Neural cell (in vitro differentiated cells): ENCODE measurements at regions not wholly inside any gene's neighbourhood (a gene's known extent, or its start where the extent isn't known, plus 50 kb on each side); places are given as distances from the start of the nearest gene placed in this dataset.

Source experiments
- H2AFZ ChIP-seq: fragments of 200-600, 300-800 bp; sonication (generic), shearing (Covaris generic); 2 replicates; pipeline ENCODE4 v1.6.0; 2014; ENCODE audit warnings: low read depth, mild to moderate bottlenecking, antibody characterized with exemption, low read length, moderate library complexity
- H3F3A ChIP-seq: fragments of 200-600 bp; shearing (Covaris generic); 2 replicates; pipeline ENCODE4 v1.6.1; 2016; ENCODE audit warnings: mild to moderate bottlenecking, moderate library complexity, mixed read lengths, antibody characterized with exemption, low read length; ENCODE audit not compliant: insufficient read depth, poor library complexity, severe bottlenecking
- H3K27ac ChIP-seq: fragments of 200-600, 300-800 bp; sonication (generic), shearing (Covaris generic); 2 replicates; pipeline ENCODE4 v1.5.1; 2014; ENCODE audit warnings: mild to moderate bottlenecking, low read length, moderate library complexity
- H3K27me3 ChIP-seq: fragments of 300-800, 200-600 bp; sonication (generic), shearing (Covaris generic); 2 replicates; pipeline ENCODE4 v1.6.0; 2014; ENCODE audit warnings: mild to moderate bottlenecking, low read depth, low read length, moderate library complexity; ENCODE audit not compliant: insufficient read depth
- H3K36me3 ChIP-seq: fragments of 300-800, 200-600 bp; sonication (generic), shearing (Covaris generic); 2 replicates; pipeline ENCODE4 v1.5.1; 2014; ENCODE audit warnings: mild to moderate bottlenecking, antibody characterized with exemption, low read length, moderate library complexity; ENCODE audit not compliant: insufficient read depth
- H3K4me2 ChIP-seq: fragments of 300-800, 200-600 bp; sonication (generic), shearing (Covaris generic); 2 replicates; pipeline ENCODE4 v1.6.0; 2014; ENCODE audit warnings: mild to moderate bottlenecking, low read length
- H3K4me3 ChIP-seq: fragments of 300-800, 200-600 bp; sonication (generic), shearing (Covaris generic); 2 replicates; pipeline ENCODE4 v1.5.1; 2014; ENCODE audit warnings: mild to moderate bottlenecking, low read length, moderate library complexity
- H3K79me2 ChIP-seq: fragments of 200-600 bp; shearing (Covaris generic); replicated peaks from 2 replicates; pipeline ENCODE4 v1.6.0; 2014; ENCODE audit warnings: mild to moderate bottlenecking, low read length, moderate library complexity; ENCODE audit not compliant: insufficient read depth
- H3K9ac ChIP-seq: fragments of 300-800, 200-600 bp; sonication (generic), shearing (Covaris generic); 2 replicates; pipeline ENCODE4 v1.6.1; 2016; ENCODE audit warnings: mild to moderate bottlenecking, low read length, mixed read lengths
- H3K9me2 ChIP-seq: fragments of 200-600 bp; shearing (Covaris generic); 2 replicates; pipeline ENCODE4 v1.6.1; 2016; ENCODE audit warnings: mild to moderate bottlenecking, low read length, mixed read lengths; ENCODE audit not compliant: insufficient read depth
- H3K9me3 ChIP-seq: fragments of 200-600, 300-800 bp; sonication (generic), shearing (Covaris generic); 2 replicates; pipeline ENCODE4 v1.6.1; 2016; ENCODE audit warnings: mild to moderate bottlenecking, mixed run types, low read length, moderate library complexity, mixed read lengths
- H4K20me1 ChIP-seq: fragments of 200-600 bp; shearing (Covaris generic); 2 replicates; pipeline ENCODE4 v1.6.1; 2016; ENCODE audit warnings: mild to moderate bottlenecking, mixed run types; ENCODE audit not compliant: insufficient read depth
- CTCF ChIP-seq: fragments of 450-650 bp; IDR thresholded peaks from 2 replicates; pipeline ENCODE4 v1.5.1; 2014; ENCODE audit warnings: antibody characterized with exemption, mild to moderate bottlenecking, moderate library complexity; ENCODE audit not compliant: poor library complexity, severe bottlenecking
- EP300 ChIP-seq: fragments of 450-650 bp; conservative IDR thresholded peaks from 2 replicates; pipeline ENCODE4 v1.6.1; 2014; ENCODE audit warnings: antibody characterized with exemption, mild to moderate bottlenecking, moderate library complexity; ENCODE audit not compliant: poor library complexity, severe bottlenecking
- EZH2 ChIP-seq: fragments of 200-600, 300-800 bp; shearing (Covaris generic), sonication (generic); IDR thresholded peaks from 2 replicates; pipeline ENCODE4 v1.6.1; 2014; ENCODE audit warnings: antibody characterized with exemption, low read length, borderline replicate concordance, mild to moderate bottlenecking; ENCODE audit not compliant: insufficient read depth, poor library complexity, severe bottlenecking
- MXI1 ChIP-seq: fragments of 450-650 bp; conservative IDR thresholded peaks from 2 replicates; pipeline ENCODE4 v1.6.1; 2014; ENCODE audit warnings: antibody characterized with exemption, mild to moderate bottlenecking; ENCODE audit not compliant: poor library complexity, severe bottlenecking
- POLR2AphosphoS5 ChIP-seq: IDR thresholded peaks from 2 replicates; pipeline ENCODE4 v1.6.1; 2012
- RAD21 ChIP-seq: fragments of 450-650 bp; conservative IDR thresholded peaks from 2 replicates; pipeline ENCODE4 v1.6.1; 2014; ENCODE audit warnings: antibody characterized with exemption, mild to moderate bottlenecking, moderate library complexity
- REST ChIP-seq: IDR thresholded peaks from 2 replicates; pipeline ENCODE4 v1.6.1; 2012; ENCODE audit warnings: borderline replicate concordance
- SMC3 ChIP-seq: fragments of 450-650 bp; conservative IDR thresholded peaks from 2 replicates; pipeline ENCODE4 v1.6.1; 2014; ENCODE audit warnings: antibody characterized with exemption, mild to moderate bottlenecking, moderate library complexity; ENCODE audit not compliant: poor library complexity
- TAF1 ChIP-seq: IDR thresholded peaks from 2 replicates; pipeline ENCODE4 v1.6.1; 2012; ENCODE audit warnings: low read depth

DNA sequence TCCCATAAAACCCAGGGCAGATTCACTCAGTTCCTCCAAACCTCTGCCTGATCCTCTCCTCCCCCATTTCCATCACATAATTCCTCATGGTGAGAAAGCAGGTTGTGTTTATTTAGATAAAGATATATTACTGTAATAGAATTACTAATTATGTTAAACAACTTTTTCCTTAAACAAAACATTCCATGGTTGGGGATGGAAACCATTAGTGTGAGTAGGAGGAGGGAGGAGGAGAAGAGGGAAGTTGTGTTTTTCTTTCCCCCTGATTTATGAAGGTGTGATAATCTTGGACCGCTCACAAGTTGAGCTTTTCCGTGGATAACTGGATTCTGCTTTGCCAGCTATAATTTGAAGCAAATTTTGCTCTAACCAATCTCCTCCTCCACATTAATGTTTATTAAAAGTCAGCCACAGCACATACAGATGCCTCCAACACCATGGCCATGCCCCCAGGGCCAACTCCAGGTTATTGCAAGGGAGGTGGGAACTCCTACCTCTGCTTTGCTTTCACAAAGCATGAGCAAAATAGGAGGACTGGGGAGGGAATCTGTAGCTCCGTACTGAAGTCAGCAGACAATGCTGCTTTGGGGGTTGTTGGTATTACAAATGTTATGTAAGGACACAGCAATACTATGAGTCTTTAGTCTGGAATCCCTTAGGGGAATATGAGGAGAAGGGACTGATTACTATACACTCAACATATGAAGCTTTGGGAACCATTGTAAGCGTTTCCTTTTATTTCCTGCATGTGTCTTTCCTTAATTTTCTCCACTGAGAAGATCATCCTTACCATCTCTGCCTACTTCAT lies 542.0 kb downstream of the DHX35 start:
- Histone ChIP-seq H3K9ac (no peak overlapping the region), H3K9me3 (no peaks in the 10 kb centered on the region), H3K27ac (no peak overlapping the region), H3K4me2 (no peak overlapping the region), H3K36me3 (no peaks in the 10 kb centered on the region), H3K4me3 (no peak overlapping the region), H3K27me3 (no peaks in the 10 kb centered on the region), H3K9me2 (no peaks in the 10 kb centered on the region), H3F3A (no peaks in the 10 kb centered on the region), H2AFZ (no peak overlapping the region), H4K20me1 (no peaks in the 10 kb centered on the region), H3K79me2 (no peaks in the 10 kb centered on the region)
- no peak for TF ChIP-seq SMC3
- TF ChIP-seq EZH2, result no peak
- no peak for TF ChIP-seq POLR2AphosphoS5
- TF ChIP-seq CTCF, result no peak
- no peak for TF ChIP-seq REST
- TF ChIP-seq MXI1, result no peak
- no peak for TF ChIP-seq RAD21
- TF ChIP-seq TAF1, result no peak
- TF ChIP-seq EP300, result no peak

DNA sequence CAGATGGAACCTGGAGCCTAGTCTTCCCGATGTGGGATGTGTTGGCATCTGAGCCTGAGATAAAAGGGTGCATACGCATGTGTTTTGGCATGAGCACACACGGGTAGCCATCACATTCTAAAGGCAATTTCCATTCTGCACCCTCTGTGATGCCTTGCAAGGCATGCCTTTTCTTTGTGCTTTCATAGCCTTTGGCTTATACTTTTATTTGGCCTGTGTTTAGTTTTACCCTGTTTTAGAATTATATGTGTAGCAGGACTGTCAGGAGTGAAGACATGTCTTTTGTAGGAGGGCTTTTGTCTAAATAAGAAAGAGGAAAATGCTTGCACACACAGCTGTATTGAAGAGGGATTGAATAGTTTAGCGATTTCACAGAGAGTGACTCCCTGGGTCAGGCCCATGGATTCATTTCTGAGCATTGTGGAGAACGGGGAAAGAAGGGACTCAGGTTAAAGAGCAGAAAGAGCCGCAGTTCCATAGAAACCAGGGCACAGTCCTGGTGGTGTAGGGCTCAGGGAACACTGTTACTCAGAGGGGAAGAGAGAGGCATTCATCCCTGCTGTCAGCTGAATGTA lies 530.2 kb downstream of the DHX35 start:
- Histone ChIP-seq H3K4me3 (no peak overlapping the region), H2AFZ (no peak overlapping the region), H3K9ac (no peak overlapping the region), H4K20me1 (no peaks in the 10 kb centered on the region), H3K4me2 (no peak overlapping the region), H3K27ac (no peak overlapping the region), H3K79me2 (no peaks in the 10 kb centered on the region), H3K27me3 (no peaks in the 10 kb centered on the region), H3F3A (no peaks in the 10 kb centered on the region), H3K9me2 (no peaks in the 10 kb centered on the region), H3K9me3 (no peaks in the 10 kb centered on the region), H3K36me3 (no peaks in the 10 kb centered on the region)
- TF ChIP-seq EZH2 (no peak), EP300 (no peak), RAD21 (no peak), CTCF (no peak), REST (no peak), MXI1 (no peak), POLR2AphosphoS5 (no peak), TAF1 (no peak), SMC3 (no peak)
